Midbrain (tissue), 1 donor: ENCODE measurements at regions not wholly inside any gene's neighbourhood (a gene's known extent, or its start where the extent isn't known, plus 50 kb on each side); places are given as distances from the start of the nearest gene placed in this dataset.

Experiments used
- DNase-seq: peaks from one replicate; lab custom pipeline; 2025; lab: John Stamatoyannopoulos, UW

GRCh38 chr7:109930049-109930448 lies 1160.9 kb upstream of the LRRN3 start:
- DNase-seq, result no peak

- no peak for DNase-seq
These were observed 1151.7 kb upstream of the LRRN3 start for GRCh38 chr7:109939207-109939606.

- DNase-seq, result no peak
These were observed 1145.0 kb upstream of the LRRN3 start for GRCh38 chr7:109945820-109946518.

- no peak for DNase-seq
These were observed 1140.7 kb upstream of the LRRN3 start for GRCh38 chr7:109950256-109950655.

GRCh38 chr7:109950821-109951564 lies 1139.9 kb upstream of the LRRN3 start:
- no peak for DNase-seq

GRCh38 chr7:109951565-109951928 lies 1139.4 kb upstream of the LRRN3 start:
- DNase-seq, result no peak

GRCh38 chr7:109955986-109956385 lies 1134.9 kb upstream of the LRRN3 start:
- DNase-seq, result no peak

- no peak for DNase-seq
These were observed 1134.0 kb upstream of the LRRN3 start for GRCh38 chr7:109956916-109957315.

GRCh38 chr7:109963741-109964140 lies 1127.2 kb upstream of the LRRN3 start:
- no peak for DNase-seq

GRCh38 chr7:109964780-109965179 lies 1126.1 kb upstream of the LRRN3 start:
- no peak for DNase-seq

GRCh38 chr7:109967406-109967805 lies 1123.5 kb upstream of the LRRN3 start:
- no peak for DNase-seq

GRCh38 chr7:109983618-109984017 lies 1107.3 kb upstream of the LRRN3 start:
- no peak for DNase-seq

GRCh38 chr7:109984729-109985128 lies 1106.2 kb upstream of the LRRN3 start:
- no peak for DNase-seq

GRCh38 chr7:109986701-109987100 lies 1104.2 kb upstream of the LRRN3 start:
- DNase-seq, result no peak

GRCh38 chr7:109996411-109996810 lies 1094.5 kb upstream of the LRRN3 start:
- DNase-seq, result no peak

- no peak for DNase-seq
These were observed 1094.0 kb upstream of the LRRN3 start for GRCh38 chr7:109996927-109997326.

GRCh38 chr7:109997837-109998236 lies 1093.1 kb upstream of the LRRN3 start:
- no peak for DNase-seq

GRCh38 chr7:110001254-110001938 lies 1089.5 kb upstream of the LRRN3 start:
- DNase-seq, result no peak

- no peak for DNase-seq
These were observed 1087.1 kb upstream of the LRRN3 start for GRCh38 chr7:110003827-110004226.

GRCh38 chr7:110007320-110008063 lies 1083.4 kb upstream of the LRRN3 start:
- no peak for DNase-seq

- DNase-seq, result no peak
These were observed 1080.6 kb upstream of the LRRN3 start for GRCh38 chr7:110010359-110010758.

GRCh38 chr7:110017405-110017804 lies 1073.5 kb upstream of the LRRN3 start:
- no peak for DNase-seq
